HG02938 (cell line): ENCODE measurements at regions not wholly inside any gene's neighbourhood (a gene's known extent, or its start where the extent isn't known, plus 50 kb on each side); places are given as distances from the start of the nearest gene placed in this dataset.
"Not testable (repeated sequence)": the region's sequence is repeated elsewhere in the genome, so short reads cannot be mapped to it uniquely, and the experiment has no call there.

Experiments
- ATAC-seq: cut with Tn5 transposase; IDR thresholded peaks from one replicate; pipeline ENCODE4 v1.9.1; 2021; ENCODE audit warnings: mild to moderate bottlenecking, moderate library complexity; ENCODE audit not compliant: unreplicated experiment

DNA sequence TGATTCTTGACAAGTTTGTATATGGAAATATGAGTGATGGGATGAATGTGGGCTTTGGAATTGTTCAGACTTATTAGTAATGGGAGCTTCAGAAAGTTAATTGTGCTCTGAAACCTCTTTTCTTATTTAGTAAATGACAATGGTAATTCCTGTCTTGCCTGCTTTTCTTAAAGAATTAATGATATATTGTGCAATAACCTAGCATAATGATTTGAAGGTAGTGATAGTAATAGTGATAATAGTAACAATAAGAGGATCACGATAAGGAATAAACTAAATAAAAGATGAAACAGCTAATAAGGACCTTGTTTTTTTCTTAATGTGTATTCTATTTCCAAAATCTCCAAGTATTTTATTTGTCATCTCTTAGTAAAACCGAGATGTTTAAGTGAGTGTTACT is 245.0 kb upstream of the CPHXL start:
- ATAC-seq = no peak

DNA sequence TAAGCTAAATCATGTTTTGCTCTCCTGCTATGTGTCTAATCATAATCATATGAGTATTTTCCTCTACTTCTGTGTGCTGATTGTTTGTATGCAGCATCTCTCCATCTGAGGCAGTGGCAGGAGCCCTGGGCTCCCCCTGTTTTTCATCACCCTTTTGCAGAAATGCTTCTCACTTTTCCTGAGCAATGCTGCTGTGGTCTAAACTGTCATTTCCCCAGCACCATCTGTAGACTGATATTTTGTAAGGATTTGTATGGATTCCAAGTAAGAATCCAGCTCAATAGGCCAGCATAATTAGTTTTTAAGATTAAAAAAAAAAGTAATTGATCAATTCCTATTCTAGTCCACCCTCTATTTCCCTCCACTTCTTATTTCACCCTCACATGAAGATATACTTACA is 257.0 kb upstream of the CPHXL start:
- no peak for ATAC-seq

DNA sequence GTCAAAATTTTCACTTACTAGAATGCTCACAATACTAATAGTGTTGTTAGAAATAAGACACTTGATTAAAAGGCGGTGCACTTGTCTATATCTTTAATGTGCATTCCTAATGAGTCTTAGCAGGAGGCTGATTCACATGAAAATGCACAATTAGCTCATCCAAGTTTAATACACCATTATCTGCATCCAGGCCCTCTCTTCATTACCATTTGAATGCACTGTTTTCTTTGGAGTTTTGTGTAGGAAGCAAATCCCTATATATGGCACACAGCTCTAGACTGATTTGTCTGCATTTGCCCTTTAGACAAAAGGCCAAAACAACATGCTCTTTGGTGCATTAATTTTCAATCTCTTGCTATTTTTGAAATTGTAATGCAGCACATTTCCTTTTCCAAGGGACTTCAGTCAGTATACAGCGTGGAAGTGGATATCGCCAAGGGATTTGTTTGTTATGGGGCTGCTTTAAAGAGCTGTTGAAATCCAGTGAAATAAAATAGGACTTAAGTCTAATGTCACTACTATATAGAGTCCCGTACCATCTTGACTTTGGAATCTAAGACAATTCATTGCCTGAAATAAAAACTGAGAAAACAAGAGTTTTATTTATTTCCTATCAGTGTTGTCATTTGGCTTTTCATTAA is 257.6 kb upstream of the CPHXL start:
- no peak for ATAC-seq

DNA sequence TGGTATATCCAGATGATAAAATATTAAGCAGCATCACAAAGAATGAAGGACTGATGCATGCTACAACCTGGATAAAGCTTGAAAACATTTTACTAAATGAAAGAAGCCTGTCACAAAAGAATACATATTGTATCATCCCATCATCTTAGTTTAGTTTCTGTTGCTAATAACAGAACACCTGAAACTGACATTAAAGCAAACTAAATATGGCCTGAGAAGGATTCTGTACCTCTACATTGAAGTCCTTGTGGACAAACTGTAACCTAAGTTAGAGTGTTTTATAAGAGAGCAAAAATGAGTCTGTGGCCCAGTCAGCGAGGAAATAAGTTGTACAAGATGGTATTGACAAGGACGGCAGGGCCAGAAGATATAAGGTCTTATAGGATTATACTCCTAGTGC is 261.0 kb upstream of the CPHXL start:
- ATAC-seq = no peak

DNA sequence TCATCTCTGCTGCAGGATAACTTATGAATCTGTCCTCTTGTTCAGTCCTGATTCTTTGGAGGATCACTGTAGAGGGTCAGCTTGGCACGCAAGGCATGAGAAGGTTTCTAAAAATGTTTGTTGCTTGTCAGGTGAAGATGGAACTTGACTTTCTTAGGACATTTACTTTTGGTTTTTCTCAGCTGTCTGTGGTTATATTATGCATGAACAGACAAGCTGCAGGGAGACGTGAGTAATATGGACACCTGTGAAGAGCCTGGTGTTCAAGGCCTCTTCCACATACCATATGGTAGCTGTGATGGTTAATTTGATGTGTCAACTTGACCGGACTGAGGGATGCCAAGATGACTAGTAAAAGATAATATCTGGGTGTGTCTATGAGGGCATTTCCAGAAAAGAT is 270.2 kb upstream of the CPHXL start:
- no peak for ATAC-seq

DNA sequence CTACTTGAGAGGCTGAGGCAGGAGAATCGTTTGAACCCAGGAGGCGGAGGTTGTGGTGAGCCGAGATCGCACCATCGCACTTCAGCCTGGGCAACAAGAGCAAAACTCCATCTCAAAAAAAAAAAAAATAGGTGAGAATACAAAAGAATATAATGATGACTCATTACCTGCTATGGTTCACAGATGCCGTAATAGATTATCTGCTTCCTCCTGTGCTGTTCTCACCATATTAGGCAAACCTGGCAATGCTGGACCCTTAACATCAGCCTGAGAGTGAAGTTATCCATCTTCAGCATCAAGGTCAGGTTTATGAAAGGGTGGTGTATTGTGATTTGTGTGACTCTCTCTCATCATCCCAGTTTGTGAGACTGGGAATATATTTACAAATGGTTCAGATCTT is 271.3 kb upstream of the CPHXL start:
- ATAC-seq = no peak

DNA sequence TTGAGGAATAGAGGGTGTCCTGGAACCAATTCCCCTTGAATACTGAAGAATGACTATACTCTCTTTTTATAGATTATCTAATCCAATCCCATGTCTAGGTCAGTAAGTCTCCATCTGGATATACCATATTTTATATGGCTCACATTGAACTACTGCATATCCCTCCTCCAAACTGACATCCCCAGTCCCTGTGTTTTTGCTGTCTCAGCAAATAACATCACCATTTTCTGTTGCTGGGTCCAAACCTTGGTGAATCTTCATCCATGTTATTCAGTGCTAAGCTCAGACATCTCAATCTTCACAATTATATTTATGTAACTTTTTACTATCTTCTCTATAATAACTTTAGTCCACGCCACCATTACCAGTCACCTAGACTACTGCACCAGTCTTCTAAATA is 269.6 kb upstream of the CNTNAP4 start:
- no peak for ATAC-seq

DNA sequence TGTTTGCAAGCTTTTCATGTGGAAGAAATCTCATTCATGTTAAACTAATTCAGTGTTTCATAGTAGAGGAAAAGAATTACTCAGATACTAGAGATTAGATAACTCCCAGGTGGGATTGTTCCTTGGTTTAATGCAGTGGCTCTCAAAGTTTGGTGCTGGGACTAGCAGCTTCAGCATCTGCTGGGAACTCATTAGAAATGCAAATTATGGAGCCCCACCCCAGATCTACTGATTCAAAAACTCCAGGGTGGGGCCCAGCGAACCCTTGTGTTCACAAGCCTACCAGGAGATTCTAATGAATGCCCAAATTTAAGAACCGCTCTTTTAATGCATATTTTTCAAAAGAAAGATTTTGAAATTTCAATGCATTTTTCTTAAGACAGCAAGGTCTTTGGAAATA is 253.4 kb upstream of the CNTNAP4 start:
- ATAC-seq = no peak

DNA sequence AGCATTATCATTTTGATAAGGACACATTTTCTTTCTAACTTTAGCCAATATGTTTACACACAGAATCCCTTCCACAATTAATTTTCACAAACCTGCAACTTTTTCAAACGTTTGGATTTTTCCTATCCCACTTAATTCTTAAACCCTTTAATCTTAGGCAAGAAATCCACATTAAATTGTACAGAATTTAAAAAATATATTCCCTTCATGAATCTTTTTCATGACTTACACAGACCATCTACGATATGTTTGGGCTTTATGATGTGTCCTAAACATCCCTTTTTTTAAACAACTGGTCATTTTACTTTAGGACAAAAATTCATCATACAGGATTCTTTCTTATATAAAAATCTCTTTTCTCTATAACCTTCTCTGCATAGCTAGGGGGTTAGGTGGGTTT is 241.5 kb upstream of the CNTNAP4 start:
- no peak for ATAC-seq

DNA sequence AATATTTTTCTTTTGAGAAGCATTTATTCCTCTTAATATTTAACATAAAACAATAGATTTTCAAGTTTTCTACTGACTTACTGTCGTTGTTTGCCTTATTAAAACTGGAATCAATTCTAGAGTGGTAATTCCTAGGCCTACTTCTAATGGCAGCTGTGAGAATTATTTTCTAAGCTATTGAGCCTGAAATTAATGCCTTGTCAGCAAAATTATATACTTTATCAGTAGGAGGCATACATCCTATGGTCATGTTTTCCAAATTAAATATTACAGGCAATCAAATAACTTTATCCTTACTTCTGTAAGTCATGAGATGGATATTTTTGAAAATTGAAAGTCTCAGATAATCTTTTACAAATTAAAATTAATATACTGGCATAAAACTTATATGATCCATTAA is 239.1 kb upstream of the CNTNAP4 start:
- ATAC-seq = no peak

DNA sequence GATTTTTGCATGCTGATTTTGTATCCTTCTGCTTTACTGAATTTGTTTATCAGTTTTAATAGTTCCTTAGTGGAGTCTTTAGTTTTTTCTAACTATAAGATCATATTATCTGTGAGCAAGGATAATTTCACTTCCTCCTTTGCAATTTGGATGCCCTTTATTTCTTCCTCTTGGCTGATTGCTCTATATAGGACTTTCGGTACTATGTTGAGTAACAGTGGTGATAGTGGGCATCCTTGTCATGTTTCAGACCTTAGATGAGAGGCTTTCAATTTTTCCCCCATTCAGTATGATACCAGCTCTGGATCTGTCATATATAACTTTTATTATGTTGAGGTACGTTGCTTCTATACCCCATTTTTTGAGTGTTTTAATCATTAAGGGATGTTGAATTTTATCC is 224.5 kb upstream of the CNTNAP4 start:
- ATAC-seq = no peak

DNA sequence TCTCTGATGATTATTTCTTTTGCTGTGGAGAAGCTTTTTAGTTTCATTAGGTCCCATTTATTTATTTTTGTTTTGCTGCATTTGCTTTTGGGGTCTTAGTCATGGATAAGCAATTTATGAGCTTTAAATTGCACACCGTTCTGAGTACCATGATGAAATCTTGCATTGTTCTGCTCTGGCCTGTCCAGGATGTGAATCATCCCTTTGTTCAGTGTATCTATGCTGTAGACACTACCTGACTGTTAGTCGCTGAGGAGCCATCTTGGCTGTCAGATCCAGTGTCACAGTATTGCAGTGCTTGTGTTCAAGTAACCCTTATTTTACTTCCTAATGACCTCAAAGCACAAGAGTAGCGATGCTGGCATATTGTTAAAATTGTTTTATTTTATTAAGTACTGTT is 218.0 kb upstream of the CNTNAP4 start:
- ATAC-seq = no peak

DNA sequence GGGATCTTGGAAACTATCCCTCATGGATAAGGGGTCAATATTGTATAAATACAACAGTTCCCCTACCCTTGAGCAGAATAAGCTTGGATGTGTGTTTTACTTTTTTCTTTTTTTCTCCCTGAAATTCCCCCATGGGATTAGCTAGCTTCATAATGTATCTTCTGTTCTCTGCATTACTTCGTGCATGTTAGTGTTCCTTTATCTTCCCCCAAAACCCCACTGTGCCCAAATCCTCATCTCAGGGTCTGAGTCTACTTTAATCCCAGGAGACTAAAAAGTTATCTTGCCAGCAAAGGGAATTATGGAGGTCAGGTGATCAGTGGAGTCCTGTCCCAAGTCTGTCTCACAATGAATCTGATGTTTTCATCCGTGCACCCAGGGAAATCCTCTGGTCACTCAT is 217.5 kb upstream of the CNTNAP4 start:
- no peak for ATAC-seq

DNA sequence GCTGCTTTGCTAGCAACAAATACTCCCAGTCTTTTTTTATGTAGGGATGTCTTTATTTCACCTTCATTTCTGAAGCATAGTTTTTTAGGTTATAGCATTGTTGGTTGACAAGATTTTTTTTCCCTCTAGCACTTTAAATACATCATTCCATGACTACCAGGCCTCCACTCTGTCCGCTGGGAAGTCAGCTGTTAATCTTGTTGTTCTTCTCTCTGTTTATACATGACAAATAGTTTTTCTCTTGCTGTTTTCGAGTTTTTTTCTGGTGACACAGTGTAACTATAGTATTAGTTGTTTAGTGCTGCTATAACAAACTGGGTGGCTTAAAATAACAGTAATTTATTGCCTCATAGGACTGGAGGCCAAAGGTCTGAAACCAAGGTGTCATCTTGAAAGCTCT is 205.5 kb upstream of the CNTNAP4 start:
- no peak for ATAC-seq

DNA sequence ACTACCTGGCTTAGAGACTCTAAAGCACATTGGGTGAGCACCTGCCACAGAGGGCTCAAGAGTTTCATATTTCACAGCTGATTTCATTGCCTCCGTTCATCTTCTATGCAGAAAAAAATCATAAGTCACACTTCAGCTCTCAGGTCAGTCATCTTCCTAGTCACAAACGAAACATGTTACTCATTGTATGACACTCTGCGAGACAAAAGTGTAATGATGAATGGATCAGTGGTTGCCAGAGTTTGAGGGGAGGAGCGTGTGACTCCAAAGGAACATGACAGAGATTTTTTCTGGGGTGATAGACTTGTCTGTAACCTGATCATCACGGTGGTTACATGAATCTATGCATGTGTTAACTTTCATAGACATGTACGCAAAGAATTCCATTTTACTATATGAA is 195.2 kb upstream of the CNTNAP4 start:
- no peak for ATAC-seq

DNA sequence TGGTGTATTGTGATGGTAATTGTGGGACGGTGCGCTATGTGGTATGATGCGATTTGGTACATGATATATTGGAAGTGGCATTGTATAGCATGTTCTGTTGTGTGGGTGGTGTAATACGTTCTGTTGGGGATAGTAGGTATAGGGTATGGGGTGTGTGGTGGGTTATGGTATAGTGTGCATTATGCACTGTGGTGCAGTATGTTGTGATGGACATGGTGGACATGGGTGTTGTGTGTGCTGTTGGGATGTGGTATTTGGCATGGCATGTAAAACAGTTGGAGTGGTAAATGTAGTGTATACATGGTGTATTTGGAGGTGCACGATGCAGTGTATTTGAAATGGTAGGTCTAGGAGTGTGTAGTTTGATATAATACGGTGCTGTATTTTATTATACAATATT is 170.6 kb upstream of the CNTNAP4 start:
- no peak for ATAC-seq

DNA sequence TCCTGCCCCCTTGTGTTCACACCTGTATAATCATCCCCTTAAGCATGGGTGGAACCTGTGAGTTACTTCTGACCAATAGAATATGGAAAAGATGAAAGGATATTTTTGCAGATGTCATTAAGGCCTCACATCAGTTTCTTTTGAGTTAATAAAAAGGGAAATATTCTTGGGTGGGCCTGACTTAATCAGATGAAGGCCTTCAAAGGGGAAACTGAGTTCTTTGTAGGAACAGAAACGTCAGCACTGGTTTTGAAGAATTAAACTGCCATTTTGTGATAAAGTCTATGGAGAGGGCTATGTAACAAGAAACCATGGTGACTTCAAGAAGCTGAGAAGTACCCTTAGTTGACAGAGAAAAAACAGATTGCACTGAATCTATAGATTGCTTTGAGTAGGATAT is 168.7 kb upstream of the CNTNAP4 start:
- ATAC-seq = no peak

DNA sequence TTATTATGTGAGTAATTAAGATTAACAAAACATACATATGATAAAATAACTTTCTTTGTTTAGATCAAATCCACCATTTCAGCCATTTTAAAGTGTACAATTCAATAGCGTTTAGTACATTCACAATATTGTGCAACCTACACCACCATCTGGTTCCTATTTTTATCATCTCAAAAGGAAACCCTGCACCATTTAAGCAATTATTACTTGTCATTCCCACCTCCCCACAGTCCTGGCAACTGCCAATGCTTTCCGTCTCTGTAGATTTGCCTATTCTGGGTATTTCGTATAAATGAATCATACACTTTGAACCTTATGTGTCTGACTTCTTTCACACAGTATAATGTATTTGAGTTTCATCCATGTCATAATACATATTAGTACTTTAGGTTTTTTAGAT is 162.5 kb upstream of the CNTNAP4 start:
- ATAC-seq = no peak

DNA sequence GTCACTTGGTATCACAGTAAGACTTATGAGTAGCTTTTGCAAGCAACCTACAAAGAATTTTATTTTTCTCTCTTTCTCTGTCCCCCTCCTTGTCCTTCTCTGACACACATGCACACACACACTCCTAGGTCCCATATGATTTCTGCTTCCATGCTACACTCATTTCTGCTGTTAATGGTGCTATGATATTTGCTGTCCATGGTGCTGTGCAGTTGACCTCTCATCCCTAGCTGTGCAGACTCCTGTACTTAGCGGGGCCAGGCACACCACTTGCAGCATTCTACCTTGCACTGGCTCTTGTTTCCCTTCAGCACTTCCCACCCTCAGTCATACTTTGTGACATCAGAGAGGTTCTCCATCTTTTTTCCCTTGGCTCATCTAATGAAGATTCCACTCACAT is 158.9 kb upstream of the CNTNAP4 start:
- ATAC-seq = no peak

DNA sequence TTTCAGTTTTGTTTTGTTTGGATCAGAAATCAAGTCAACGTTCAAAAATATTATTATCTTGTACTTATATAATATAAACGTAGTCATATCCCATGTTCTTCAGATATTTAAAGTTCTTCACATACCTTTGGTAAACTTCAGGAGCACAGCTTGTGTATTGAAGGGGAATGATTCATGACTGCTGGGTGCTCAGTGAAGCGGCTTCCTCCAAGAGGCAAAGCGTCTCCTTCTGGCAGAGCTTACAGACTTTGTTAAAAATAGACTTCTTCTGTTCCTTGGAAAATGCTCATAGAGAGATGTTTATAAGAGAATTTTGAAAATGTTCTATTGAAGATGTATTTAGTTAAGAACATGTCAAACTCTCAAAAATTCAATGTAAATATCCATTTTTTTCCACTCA is 155.6 kb upstream of the CNTNAP4 start:
- no peak for ATAC-seq

DNA sequence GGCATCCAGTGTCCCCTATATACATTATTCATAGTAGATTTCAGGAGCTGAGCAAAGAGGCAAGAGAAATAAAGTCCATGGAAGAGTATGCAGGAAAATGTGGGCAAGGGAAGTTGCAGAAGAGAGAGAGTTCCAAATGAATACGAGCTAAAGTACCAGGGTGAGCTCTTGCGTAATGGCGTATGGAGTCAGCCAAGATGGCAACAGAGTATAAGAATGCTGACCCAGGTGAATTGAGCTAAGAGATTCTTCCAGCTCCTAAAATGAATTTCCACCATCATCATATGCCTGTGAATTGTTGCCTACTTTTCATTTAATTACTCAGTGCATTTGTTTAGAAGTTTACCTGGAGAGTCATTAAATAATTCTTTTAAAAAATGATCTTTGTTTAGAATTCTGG is 153.2 kb upstream of the CNTNAP4 start:
- ATAC-seq = no peak

DNA sequence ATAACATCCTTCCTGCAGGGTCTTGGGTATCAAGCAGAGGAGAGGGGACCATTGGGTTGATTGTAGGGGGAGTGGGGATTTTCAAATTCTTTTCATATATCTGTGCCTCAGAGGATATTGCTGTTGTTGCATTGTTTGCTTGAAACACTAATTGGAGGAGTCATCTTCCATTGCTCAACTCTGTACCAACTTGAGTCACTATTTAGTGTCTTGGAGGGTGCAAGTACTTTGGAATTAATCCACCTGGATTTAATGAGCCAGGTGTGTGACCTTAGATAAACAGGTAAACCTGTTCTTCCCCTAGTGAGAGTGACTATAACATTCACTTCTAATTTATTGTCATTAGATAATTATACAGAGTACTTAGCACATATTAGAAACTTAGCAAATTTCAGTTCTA is 151.3 kb upstream of the CNTNAP4 start:
- no peak for ATAC-seq

DNA sequence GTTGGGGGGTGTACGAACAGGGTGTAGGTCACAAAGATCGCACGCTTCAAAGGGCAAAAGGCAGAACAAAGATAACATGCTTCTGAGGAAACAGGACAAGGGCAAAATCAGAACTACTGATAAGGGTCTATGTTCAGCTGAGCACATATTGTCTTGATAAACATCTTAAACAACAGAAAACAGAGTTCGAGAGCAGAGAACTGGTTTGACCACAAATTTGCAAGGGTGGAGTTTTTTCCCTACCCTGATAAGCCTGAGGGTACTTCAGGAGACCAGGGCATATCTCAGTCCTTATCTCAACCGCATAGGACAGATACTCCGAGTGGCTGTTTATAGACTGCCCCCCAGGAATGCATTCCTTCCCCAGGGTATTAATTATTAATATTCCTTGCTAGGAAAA is 139.1 kb upstream of the CNTNAP4 start:
- ATAC-seq = not testable (repeated sequence)

DNA sequence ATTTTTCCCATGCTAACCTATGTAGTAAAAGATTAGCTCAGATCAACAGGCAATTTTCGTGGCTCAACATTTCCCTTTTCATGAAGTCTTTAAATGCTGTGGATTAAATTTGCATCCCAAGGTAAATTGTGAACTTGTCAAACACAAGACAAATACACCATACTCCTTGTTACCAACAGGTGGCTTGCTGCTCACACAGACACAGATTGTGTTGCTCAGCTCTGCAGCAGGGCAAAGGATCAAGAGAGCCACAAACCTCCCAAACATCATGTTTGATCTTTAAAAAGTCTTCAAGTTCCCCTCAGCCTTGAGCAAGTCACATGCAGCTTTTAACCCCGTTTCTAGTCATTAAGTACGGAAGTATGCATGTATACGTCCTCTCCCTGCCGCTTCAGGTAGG is 119.6 kb upstream of the CNTNAP4 start:
- no peak for ATAC-seq
